ENCODE measurements at regions not wholly inside any gene's neighbourhood (a gene's known extent, or its start where the extent isn't known, plus 50 kb on each side); places are given as distances from the start of the nearest gene placed in this dataset.

DNA sequence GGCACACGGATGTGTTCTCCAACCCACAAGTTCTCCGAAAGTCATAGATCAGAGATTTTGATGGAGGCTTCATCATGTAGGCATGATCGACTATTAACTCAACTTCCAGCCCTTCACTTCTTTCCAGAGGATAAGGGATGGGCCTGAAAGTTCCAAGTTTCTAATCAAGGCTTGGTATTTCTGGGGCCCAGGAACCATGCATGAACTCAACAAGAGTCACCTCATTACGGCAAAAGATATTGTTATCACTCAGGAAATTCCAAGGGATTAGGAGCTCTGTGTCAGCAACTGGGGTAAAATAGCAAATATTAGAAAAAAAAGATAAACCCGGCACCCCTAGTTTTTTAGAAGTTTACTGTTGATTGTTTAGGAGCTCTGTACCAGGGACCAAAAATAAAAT is 240.1 kb upstream of the PPP1R2C start:
- TF ChIP-seq JUNB (IDR thresholded peaks at IDR 0.05; ENCODE audit: unreplicated experiment) (no peak), EZH2 (IDR thresholded peaks at IDR 0.05; ENCODE audit: low read depth, unreplicated experiment) (no peak), POLR2AphosphoS5 (IDR thresholded peaks at IDR 0.05; ENCODE audit: low read depth) (no peak), EZH2phosphoT487 (IDR thresholded peaks at IDR 0.05; ENCODE audit: unreplicated experiment) (no peak), ZNF331 (CRISPR knock-in tag; IDR thresholded peaks at IDR 0.05; ENCODE audit: low read depth) (no peak), CREB1 (CRISPR knock-in tag; IDR thresholded peaks at IDR 0.05; ENCODE audit: low read depth) (no peak), ZNF114 (CRISPR knock-in tag; IDR thresholded peaks at IDR 0.05) (no peak)
- TF ChIP-seq, protein P1, sequence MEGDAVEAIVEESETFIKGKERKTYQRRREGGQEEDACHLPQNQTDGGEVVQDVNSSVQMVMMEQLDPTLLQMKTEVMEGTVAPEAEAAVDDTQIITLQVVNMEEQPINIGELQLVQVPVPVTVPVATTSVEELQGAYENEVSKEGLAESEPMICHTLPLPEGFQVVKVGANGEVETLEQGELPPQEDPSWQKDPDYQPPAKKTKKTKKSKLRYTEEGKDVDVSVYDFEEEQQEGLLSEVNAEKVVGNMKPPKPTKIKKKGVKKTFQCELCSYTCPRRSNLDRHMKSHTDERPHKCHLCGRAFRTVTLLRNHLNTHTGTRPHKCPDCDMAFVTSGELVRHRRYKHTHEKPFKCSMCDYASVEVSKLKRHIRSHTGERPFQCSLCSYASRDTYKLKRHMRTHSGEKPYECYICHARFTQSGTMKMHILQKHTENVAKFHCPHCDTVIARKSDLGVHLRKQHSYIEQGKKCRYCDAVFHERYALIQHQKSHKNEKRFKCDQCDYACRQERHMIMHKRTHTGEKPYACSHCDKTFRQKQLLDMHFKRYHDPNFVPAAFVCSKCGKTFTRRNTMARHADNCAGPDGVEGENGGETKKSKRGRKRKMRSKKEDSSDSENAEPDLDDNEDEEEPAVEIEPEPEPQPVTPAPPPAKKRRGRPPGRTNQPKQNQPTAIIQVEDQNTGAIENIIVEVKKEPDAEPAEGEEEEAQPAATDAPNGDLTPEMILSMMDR (conservative IDR thresholded peaks at IDR 0.05; ENCODE audit: low read depth in 2 of 2): no peak
- TF ChIP-seq, protein P2, sequence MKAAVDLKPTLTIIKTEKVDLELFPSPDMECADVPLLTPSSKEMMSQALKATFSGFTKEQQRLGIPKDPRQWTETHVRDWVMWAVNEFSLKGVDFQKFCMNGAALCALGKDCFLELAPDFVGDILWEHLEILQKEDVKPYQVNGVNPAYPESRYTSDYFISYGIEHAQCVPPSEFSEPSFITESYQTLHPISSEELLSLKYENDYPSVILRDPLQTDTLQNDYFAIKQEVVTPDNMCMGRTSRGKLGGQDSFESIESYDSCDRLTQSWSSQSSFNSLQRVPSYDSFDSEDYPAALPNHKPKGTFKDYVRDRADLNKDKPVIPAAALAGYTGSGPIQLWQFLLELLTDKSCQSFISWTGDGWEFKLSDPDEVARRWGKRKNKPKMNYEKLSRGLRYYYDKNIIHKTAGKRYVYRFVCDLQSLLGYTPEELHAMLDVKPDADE (IDR thresholded peaks at IDR 0.05): no peak
- TF ChIP-seq, protein P3, sequence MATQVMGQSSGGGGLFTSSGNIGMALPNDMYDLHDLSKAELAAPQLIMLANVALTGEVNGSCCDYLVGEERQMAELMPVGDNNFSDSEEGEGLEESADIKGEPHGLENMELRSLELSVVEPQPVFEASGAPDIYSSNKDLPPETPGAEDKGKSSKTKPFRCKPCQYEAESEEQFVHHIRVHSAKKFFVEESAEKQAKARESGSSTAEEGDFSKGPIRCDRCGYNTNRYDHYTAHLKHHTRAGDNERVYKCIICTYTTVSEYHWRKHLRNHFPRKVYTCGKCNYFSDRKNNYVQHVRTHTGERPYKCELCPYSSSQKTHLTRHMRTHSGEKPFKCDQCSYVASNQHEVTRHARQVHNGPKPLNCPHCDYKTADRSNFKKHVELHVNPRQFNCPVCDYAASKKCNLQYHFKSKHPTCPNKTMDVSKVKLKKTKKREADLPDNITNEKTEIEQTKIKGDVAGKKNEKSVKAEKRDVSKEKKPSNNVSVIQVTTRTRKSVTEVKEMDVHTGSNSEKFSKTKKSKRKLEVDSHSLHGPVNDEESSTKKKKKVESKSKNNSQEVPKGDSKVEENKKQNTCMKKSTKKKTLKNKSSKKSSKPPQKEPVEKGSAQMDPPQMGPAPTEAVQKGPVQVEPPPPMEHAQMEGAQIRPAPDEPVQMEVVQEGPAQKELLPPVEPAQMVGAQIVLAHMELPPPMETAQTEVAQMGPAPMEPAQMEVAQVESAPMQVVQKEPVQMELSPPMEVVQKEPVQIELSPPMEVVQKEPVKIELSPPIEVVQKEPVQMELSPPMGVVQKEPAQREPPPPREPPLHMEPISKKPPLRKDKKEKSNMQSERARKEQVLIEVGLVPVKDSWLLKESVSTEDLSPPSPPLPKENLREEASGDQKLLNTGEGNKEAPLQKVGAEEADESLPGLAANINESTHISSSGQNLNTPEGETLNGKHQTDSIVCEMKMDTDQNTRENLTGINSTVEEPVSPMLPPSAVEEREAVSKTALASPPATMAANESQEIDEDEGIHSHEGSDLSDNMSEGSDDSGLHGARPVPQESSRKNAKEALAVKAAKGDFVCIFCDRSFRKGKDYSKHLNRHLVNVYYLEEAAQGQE (IDR thresholded peaks at IDR 0.05; ENCODE audit: unreplicated experiment): no peak
- TF ChIP-seq, protein P4, sequence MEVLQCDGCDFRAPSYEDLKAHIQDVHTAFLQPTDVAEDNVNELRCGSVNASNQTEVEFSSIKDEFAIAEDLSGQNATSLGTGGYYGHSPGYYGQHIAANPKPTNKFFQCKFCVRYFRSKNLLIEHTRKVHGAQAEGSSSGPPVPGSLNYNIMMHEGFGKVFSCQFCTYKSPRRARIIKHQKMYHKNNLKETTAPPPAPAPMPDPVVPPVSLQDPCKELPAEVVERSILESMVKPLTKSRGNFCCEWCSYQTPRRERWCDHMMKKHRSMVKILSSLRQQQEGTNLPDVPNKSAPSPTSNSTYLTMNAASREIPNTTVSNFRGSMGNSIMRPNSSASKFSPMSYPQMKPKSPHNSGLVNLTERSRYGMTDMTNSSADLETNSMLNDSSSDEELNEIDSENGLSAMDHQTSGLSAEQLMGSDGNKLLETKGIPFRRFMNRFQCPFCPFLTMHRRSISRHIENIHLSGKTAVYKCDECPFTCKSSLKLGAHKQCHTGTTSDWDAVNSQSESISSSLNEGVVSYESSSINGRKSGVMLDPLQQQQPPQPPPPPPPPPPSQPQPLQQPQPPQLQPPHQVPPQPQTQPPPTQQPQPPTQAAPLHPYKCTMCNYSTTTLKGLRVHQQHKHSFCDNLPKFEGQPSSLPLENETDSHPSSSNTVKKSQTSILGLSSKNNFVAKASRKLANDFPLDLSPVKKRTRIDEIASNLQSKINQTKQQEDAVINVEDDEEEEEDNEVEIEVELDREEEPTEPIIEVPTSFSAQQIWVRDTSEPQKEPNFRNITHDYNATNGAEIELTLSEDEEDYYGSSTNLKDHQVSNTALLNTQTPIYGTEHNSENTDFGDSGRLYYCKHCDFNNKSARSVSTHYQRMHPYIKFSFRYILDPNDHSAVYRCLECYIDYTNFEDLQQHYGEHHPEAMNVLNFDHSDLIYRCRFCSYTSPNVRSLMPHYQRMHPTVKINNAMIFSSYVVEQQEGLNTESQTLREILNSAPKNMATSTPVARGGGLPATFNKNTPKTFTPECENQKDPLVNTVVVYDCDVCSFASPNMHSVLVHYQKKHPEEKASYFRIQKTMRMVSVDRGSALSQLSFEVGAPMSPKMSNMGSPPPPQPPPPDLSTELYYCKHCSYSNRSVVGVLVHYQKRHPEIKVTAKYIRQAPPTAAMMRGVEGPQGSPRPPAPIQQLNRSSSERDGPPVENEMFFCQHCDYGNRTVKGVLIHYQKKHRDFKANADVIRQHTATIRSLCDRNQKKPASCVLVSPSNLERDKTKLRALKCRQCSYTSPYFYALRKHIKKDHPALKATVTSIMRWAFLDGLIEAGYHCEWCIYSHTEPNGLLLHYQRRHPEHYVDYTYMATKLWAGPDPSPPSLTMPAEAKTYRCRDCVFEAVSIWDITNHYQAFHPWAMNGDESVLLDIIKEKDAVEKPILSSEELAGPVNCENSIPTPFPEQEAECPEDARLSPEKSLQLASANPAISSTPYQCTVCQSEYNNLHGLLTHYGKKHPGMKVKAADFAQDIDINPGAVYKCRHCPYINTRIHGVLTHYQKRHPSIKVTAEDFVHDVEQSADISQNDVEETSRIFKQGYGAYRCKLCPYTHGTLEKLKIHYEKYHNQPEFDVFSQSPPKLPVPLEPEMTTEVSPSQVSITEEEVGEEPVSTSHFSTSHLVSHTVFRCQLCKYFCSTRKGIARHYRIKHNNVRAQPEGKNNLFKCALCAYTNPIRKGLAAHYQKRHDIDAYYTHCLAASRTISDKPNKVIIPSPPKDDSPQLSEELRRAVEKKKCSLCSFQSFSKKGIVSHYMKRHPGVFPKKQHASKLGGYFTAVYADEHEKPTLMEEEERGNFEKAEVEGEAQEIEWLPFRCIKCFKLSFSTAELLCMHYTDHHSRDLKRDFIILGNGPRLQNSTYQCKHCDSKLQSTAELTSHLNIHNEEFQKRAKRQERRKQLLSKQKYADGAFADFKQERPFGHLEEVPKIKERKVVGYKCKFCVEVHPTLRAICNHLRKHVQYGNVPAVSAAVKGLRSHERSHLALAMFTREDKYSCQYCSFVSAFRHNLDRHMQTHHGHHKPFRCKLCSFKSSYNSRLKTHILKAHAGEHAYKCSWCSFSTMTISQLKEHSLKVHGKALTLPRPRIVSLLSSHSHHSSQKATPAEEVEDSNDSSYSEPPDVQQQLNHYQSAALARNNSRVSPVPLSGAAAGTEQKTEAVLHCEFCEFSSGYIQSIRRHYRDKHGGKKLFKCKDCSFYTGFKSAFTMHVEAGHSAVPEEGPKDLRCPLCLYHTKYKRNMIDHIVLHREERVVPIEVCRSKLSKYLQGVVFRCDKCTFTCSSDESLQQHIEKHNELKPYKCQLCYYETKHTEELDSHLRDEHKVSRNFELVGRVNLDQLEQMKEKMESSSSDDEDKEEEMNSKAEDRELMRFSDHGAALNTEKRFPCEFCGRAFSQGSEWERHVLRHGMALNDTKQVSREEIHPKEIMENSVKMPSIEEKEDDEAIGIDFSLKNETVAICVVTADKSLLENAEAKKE (CRISPR knock-in tag; IDR thresholded peaks at IDR 0.05): no peak

All from GM23338 (cell line).